GM19467 (cell line): ENCODE measurements at regions not wholly inside any gene's neighbourhood (a gene's known extent, or its start where the extent isn't known, plus 50 kb on each side); places are given as distances from the start of the nearest gene placed in this dataset.
"Not testable (repeated sequence)": the region's sequence is repeated elsewhere in the genome, so short reads cannot be mapped to it uniquely, and the experiment has no call there.

Experiments
- ATAC-seq: cut with Tn5 transposase; IDR thresholded peaks from one replicate; pipeline ENCODE4 v1.9.1; 2021; ENCODE audit warnings: mild to moderate bottlenecking, moderate library complexity; ENCODE audit not compliant: unreplicated experiment

GRCh38 chr1:182262425-182262824 lies 129.2 kb downstream of the GLUL start:
- no peak for ATAC-seq

DNA sequence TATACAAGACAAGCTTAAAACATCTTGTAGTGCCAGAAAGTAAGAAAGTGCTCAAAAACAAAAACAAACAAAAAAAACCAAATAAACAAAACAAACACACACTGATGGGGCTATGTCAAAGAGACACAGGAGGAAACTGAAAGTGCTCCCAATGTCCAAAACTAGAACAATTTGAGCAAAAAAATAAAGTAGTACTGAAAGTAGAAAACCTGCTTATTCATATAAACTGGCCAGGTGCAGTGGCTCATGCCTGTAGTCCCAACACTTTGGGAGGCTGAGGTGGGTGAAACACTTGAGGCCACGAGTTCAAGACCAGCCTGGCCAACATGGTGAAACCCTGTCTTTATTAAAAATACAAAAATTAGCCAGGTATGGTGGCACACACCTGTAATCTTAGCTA lies 129.9 kb downstream of the GLUL start:
- no peak for ATAC-seq

- no peak for ATAC-seq
Observed at GRCh38 chr1:182260516-182260915, 131.1 kb downstream of the GLUL start.

DNA sequence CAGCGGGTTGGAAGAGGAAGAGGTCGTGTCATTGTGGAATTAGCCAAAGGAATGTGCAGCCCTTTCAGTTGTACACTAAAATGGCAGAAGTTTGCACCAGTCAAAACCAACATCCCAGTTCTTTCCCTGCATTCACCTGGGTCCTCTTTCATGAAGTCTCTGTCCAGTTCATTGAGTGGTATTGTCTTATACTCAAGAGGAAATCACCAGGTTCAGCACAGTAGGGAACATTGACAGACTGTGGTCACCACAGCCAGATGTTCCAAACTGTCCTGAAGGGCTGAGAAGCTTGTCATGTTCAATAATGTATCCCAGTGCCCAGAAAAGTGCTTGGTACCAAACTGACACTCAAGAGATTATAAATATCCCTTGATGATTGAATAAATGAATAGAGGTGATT lies 131.6 kb downstream of the GLUL start:
- no peak for ATAC-seq

GRCh38 chr1:182259229-182259872 lies 132.2 kb downstream of the GLUL start:
- ATAC-seq = peak; percentile 56

GRCh38 chr1:182257369-182258063 lies 134.1 kb downstream of the GLUL start:
- no peak for ATAC-seq

DNA sequence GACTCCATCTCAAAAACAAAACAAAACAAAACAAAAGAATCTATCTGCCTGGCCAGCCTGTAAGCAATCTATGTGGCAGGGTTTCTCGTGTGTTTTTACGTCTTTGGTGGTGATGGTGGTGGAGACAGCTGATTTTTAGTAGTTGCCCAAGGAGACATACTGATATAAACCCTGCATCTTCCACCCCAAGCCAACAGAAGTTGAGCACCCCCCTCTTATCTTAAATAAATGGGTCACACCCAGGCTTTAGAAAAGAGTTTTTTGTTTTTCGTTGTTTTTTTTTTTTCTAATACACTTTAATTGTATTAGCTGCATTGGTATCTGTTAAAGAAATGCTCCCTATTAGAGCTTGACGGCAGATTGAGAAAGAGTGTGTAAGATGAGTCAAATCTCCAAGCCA lies 134.7 kb downstream of the GLUL start:
- no peak for ATAC-seq

DNA sequence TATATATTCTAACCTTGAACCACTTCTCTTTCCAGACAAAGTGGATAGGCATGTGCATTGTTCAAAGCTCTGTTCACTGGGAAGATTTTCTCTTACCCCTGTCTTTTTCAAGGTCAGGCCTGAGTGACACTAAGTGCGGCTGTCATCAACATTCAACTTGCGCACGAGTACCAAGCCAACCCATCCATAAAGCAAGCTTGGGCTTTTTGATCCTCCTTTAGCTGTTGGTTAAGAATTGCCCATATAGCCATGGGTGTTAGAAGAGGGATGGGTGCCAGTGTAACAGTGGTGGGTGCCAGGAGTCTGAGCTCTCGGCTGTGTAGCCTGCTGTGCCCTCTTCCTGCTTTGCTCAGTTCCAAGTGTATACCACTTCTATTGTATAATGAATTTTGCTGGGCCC lies 136.1 kb downstream of the GLUL start:
- ATAC-seq = no peak

DNA sequence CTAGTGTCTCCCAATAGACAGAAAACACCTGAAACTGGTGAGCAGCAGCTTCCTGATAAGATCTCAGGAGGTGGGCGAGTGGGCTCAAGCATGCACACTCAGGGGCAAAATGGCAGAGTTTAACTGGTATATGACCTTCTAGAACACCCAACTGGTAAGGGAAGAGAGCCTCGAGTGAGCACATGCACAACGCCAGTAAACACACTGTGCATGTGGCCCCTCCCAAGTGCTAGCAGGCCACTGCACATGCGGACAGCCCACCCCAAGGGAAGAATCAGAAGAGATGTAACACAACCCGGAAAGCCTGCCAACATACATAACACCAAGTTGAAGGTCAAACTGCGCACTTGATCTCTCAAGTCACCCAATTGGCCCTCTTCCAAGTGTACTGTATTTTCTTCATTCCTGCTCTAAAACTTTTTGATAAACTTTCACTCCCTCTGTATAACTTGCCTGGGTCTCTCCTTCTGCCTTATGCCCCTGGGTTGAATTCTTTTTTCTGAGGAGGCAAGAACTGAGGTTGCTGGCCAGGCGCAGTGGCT lies 138.2 kb downstream of the GLUL start:
- ATAC-seq = no peak

DNA sequence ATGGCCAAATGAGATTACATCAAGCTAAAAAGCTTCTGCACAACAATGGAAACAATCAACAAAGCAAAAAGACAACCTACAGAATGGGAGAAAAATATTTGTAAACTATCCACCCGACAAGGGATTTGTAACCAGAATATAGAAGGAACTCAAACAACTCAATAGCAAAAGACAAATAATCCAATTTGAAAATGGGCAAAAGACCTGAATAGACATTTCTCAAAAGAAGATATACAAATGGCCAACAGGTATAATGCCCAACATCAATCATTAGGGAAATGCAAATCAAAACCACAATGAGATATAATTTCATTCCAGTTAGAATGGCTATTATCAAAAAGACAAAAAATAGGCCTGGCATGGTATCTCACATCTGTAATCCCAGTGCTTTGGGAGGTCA lies 140.0 kb downstream of the GLUL start:
- ATAC-seq = no peak

DNA sequence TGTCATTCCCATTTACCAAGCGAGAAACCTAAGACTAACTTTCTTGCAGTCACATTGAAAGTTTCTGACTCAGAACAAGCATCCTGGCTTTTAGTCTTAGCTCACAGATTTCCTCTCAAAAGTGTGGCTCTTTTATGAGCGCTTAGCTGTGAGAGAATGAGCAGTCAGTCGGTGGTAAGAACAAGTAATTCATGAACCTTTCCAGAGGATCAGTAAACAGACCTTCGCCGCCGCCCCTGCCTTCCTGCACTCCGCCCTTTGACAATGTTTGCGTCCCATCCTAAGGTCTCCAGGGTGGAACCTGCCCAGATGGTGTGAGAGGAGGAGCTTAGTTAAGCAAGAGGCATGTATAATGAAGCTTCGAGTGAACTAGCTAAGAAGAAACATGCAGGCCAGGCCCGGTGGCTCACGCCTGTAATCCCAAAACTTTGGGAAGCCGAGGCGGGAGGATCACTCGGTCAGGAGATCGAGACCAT lies 142.4 kb downstream of the GLUL start:
- ATAC-seq = no peak

DNA sequence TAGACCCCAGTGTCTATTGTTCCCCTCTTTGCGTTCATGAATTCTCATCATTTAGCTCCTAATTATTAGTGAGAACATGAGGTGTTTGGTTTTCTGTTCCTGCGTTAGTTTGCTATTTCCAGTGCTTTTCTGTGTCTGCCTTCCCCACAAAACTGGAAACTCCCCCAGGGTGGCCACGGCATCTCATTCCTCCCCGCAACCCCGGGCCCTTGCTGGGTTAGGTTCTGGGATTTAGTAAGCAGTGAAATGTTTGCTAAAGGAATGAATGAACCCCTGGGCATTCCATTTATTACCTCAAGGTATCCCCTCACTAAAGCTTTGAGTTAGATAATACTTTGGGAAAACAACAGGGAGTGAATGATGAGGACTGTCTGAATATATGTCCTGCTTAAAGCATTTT lies 142.9 kb downstream of the GLUL start:
- ATAC-seq = no peak

GRCh38 chr1:182247813-182248212 lies 143.8 kb downstream of the GLUL start:
- not testable (repeated sequence) for ATAC-seq

- no peak for ATAC-seq
Observed at GRCh38 chr1:182246783-182247182, 144.8 kb downstream of the GLUL start.

GRCh38 chr1:182245040-182245439 lies 146.6 kb downstream of the GLUL start:
- ATAC-seq = no peak

DNA sequence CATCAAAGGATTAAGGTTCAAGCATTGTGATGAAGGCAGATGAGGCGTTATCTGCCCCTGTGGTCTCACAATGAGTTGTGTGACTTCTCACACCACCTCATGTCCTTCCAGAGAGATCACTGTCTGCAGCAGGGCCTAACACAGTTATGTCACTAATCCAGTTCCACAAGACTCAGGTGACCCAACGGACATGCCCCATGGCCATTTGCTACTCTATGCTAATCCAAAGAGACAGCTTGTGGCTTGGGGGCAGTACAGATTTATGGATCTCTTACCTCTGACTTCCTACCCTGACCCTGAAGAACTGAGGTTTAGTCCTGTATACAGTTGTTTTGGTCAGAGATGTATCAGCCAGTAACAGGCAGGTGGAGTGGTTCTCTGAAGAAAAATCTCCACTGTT lies 147.1 kb downstream of the GLUL start:
- ATAC-seq = no peak

DNA sequence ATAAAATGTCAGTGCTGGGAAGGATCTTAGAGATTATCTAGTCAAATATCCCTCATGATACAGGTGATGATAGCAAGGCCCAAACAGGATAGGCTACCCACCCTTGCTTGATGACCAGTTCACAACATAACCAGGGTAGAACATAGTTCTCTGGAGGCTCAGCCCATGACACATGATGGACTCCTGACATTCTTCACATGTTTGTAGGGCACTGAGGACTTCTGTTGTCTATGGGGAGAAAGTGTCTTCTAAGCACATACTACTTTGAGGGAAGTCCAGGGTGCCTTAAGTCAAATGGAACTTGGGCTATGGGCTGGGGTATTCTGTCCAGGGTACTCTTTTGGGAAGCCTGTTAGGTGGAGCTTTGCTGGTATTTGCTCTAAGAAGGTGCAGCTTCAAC lies 148.9 kb downstream of the GLUL start:
- ATAC-seq = no peak

DNA sequence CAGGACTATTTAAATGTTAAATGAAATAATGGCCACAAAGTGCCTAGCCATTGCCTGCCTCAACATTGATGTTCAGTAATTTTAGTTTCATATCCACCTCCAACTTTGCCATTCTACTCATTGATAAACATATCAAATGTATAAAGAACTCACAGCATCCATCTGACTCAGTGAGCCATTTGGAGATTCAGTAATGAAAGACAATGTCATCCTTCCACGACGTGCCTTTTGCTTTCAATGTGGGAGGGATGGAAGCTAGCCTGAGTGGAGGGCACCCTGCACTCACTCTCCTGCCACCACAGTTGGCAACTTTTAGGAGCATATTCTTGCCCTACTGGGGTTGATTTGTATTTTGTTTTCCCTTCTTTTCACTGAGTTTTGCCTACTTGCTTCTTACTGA lies 151.5 kb downstream of the GLUL start:
- ATAC-seq = no peak

DNA sequence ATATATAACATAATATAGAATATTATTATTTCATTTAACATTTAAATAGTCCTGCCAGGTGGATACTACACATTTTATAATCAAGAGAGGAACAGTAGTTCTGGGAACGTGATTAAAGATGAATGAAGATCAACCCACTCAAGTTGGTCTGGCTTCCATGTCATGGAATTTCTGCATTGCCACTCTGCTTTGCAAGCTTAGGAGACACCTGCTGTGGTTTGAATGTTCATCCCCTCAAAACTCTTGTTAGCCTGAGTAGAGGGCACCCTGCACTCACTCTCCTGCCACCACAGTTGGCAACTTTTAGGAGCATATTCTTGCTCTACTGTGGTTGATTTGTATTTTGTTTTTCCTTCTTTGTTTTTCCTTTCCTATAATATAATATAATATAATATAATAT lies 153.2 kb downstream of the GLUL start:
- ATAC-seq = no peak

DNA sequence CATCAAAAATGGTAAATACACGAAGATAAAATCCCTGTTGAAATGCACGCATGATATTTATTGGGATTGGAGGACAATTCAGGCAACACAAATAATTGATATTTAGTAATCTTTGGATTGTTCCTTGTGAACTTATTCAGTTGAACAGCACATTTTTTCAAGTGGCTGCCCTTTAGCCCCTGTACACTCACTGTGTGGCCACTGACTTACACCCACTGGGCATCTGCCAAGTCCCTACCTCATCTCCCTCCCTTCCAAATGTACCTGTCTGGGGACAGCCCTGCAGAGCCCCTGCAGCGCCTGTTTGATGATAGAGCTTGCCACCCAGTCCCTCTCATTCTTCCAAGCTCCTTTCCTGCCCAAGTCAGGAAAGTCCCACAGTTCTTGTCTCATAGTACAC lies 154.3 kb downstream of the GLUL start:
- no peak for ATAC-seq

- ATAC-seq = no peak
Observed at GRCh38 chr1:182236651-182237077, 154.9 kb downstream of the GLUL start.

DNA sequence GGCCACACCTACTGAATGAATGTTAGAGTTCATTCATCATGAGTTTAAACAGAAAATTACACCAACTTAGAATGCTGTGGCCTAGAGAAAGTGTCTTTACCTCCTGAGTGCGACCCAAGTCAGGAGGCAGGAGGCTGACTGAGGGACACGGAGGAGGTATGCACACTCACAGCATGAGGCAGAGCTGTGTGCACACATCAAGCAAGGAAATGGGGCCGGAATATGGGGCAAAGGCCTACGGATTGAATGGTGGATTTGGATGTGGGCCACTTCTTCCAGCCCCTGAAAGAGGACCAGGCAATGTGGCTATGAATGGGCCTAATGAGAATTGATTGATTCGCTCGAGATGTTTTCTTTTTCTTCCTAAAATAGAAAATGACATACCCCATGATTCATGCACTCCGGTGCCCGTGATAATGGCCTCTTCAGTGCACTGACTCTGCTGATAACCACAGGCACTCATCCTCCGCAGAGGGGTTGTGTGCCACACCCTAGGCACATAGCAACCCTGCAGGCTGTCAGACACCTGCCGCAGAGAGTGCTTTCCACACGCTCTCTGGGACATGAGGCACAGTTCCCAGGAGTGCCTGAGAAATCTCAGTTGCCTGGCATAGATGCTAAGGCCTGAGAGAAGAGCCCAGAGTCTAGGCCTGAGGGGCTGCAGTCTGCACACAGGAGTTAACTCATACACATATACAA lies 155.5 kb downstream of the GLUL start:
- ATAC-seq = no peak
